ENCODE measurements at regions not wholly inside any gene's neighbourhood (a gene's known extent, or its start where the extent isn't known, plus 50 kb on each side); places are given as distances from the start of the nearest gene placed in this dataset.

DNA sequence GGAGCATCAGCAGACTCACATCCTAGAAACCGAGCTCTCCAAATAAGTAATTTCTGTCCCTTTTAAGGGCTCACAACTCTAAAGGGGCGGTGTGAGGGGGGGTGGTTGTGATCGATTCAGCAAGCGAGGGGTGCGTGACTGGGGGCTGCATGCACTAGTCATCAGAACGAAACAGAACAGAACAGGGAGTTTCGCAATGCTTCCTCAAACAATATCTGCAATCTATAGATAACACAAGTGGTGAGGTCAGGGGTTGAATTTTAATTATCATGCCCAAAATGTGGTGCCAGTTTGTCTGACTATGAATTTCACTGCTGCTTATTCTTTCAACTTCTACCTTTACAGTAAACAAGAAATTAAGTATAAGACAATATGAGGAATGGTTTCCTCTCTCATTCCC, 1003.0 kb upstream of the NCAM2 start:
- TF ChIP-seq, protein P1, sequence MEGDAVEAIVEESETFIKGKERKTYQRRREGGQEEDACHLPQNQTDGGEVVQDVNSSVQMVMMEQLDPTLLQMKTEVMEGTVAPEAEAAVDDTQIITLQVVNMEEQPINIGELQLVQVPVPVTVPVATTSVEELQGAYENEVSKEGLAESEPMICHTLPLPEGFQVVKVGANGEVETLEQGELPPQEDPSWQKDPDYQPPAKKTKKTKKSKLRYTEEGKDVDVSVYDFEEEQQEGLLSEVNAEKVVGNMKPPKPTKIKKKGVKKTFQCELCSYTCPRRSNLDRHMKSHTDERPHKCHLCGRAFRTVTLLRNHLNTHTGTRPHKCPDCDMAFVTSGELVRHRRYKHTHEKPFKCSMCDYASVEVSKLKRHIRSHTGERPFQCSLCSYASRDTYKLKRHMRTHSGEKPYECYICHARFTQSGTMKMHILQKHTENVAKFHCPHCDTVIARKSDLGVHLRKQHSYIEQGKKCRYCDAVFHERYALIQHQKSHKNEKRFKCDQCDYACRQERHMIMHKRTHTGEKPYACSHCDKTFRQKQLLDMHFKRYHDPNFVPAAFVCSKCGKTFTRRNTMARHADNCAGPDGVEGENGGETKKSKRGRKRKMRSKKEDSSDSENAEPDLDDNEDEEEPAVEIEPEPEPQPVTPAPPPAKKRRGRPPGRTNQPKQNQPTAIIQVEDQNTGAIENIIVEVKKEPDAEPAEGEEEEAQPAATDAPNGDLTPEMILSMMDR (conservative IDR thresholded peaks at IDR 0.05): no peak
- TF ChIP-seq ZFX (IDR thresholded peaks at IDR 0.05): no peak
